ENCODE measurements at regions not wholly inside any gene's neighbourhood (a gene's known extent, or its start where the extent isn't known, plus 50 kb on each side); places are given as distances from the start of the nearest gene placed in this dataset.
"Not testable (repeated sequence)": the region's sequence is repeated elsewhere in the genome, so short reads cannot be mapped to it uniquely, and the experiment has no call there.

DNA sequence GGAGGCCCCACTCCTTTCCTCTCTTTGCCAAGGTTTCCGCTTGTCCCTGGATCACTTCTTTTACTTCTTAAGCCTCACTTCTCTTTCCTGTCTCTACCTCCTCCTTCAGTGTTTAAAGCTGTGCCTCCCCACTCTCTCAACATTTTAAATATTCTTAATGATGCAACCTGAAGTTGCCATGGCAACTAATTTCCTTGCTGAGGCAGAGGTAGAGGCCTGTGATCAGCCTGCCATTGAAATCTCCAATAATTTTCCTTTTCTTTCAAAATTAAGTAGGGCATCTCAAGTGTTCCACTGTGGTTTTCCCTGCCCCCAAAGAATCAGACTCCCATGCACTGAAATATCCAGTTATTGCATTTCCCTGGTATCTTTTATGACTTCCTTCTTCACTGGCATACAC is 108.6 kb upstream of the VRK1 start:
- peak; percentile 38 for DNase-seq

GRCh38 chr14:96690713-96691383 is 106.3 kb upstream of the VRK1 start:
- DNase-seq, result no peak

DNA sequence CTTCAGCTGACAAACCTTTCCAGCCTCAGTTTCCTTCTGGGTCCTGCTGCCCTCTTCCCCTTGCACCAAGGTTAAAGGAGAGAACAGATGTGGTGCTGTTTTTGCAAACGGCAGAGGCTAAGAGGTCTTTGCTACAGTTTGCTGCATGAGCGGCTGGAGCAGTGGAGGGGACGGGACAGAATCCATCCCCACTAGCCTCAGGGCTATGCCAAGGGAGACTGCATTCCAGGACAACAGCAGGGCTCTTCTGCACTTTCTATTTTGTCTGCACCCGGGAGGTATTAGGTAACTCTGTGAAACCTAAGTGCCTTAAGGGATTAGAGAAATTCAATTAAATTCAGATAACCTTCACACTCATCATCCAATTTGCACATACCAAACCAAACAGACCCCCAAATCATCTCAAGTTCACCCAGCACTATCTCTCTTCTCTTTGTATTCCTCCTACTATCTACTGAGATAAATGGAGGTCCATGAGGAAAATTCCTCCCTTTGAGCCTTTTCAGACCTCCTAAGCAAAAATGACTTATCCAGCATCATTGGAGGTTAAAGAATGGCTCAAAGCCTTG is 103.8 kb upstream of the VRK1 start:
- no peak for DNase-seq

- no peak for DNase-seq
These were observed 103.2 kb upstream of the VRK1 start for GRCh38 chr14:96693987-96694386.

DNA sequence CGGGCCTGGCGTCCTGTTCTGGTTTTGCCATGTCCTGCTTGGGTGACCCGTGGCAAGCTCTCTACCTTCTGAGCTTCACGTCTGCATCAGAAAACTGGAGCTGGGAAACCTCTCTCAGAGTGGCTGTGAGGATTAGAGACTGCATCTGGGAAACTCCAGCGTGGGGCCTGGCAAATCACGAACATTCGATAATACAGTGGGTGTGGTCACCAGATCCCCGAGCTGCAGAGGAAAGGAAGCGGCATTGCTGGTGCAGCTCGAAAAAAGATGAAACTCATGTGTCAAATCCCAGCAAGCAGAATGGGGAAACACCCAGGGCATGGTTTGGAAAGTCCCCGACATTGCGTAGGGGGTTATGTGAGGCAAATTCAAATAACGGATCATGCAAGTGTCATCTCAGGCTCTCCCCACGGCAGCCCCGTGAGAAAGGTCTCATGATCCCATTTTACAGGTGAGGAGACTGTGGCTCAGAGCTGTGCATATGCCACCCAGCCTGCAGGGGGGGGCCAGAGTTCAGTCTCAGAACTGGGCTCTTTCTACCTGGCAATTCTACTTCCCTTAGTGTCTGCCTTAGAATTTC is 98.1 kb upstream of the VRK1 start:
- no peak for DNase-seq

DNA sequence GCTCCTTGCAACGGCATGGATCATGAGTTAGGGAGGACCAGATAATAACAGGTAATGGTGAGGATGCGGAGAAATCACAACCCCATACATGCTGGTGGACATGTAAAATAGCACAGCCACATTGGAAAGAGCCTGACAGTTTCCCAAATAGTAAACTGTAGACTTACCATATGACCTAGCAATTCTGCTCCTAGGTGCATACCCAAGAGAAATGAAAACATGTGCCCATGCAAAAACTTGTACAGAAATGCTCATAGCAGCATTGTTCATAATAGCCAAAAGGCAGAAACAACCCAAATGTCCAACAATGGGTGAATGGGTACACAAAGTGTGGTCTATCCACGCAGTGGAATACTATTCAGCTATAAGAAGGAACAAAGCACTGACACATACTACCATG is 97.5 kb upstream of the VRK1 start:
- no peak for DNase-seq

DNA sequence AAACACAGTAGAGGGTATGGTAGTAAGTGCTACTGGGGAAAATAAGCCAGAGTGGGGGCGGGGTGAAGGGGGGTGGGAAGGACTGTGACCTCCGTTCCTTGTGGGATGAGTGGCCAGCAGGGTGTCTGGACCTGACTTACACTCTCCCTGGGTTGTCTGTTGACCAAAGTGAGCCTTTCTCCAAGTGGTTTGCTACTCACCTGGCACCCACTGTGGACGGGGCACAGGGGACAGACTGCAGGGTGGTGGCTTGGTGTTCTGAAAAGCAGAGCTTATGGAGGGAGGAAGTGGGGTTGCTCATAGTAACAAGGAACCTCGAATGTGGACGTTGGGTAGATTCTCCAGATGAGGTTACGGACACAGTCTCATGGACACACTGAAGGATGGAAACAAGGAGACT is 94.4 kb upstream of the VRK1 start:
- no peak for DNase-seq

GRCh38 chr14:96705422-96706092 is 91.6 kb upstream of the VRK1 start:
- DNase-seq, result no peak

GRCh38 chr14:96706893-96707292 is 90.3 kb upstream of the VRK1 start:
- DNase-seq, result no peak

- DNase-seq, result no peak
These were observed 87.0 kb upstream of the VRK1 start for GRCh38 chr14:96710060-96710666.

DNA sequence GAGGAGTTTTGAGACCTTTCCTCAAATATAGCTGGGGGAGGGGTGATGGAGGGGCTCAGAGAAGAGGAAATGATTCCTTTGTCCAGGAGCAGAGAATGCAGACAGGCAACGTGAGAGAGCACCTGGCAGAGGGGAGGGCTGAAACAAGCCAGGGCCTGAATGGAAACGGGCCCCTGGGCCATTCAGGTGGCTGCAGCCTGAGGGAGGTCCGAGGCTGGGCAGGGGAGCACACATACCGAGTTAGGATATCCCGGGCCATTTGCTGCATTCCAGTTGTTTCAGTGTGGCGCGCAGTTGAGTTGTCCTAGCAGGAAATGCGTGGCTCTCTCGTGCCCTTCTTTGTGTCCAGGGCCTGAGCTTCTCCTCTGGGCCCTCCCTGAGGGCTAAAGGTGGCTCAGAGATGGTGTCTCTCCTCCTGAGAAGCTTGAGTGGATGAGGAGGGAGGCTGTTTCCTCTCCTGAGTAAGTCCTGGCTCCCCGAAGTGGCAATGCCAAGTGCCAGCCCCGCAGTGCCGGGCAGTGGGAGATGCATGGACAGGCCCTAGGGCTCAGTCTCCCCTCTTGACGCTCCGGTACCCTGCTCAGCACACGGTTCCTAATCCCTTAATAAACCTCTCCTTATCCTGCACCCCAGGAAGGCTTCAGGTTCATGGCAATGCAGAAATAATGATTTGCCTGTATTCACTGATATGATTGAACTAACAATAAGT is 85.5 kb upstream of the VRK1 start:
- no peak for DNase-seq

DNA sequence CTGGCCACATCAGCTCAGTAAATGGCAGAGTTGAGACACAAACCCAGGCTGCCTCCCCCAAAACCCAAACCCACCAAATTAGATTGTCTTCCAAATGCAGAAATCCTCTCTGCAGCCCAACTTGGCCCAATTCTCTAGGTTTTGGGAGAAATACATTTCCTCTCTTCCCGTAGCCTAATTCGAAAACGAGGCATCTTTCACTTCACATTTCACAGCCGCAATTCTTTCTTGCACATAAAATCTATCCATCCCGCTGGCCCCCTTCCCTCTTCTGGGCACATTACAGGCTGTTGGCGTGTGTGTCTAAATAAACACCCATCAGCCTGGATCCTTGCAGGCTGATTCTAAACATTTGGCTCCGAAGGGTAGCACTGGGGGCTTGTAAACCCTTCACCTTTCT is 83.8 kb upstream of the VRK1 start:
- no peak for DNase-seq

DNA sequence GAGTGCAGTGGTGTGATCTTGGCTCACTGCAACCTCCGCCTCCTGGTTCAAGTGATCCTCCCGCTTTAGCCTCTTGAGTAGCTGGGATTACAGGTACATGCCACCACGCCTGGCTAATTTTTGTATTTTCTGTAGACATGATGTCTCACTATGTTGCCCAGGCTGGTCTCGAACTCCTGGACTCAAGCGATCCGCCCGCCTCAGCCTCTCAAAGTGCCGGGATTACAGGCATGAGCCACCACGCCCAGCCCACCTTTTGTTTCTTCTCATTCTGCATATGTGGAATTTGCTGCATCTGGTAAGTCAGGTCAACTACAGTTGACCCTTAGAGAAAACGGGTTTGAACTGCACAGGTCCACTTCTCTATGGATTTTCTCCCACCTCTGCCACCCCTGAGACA is 82.6 kb upstream of the VRK1 start:
- DNase-seq, result not testable (repeated sequence)

GRCh38 chr14:96717116-96717515 is 80.1 kb upstream of the VRK1 start:
- DNase-seq, result no peak

DNA sequence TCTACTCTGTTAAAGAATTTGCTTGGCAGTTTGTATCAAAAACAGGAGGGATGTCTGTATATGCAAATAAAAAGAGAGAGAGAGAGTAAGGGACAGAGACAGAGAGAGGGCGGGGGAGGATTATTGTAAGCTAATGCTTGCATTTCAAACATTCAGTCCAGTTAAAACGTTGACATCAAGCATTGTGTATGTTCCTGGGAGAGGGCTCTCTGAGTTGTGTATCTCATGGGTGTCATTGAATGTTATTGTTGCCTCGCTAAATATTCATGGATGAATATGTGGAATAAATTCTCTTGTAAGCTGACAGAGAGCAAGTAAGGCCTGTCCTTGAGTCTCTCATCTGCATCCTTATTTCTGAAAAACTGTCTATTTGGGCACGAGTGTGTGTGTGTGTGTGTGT is 78.8 kb upstream of the VRK1 start:
- no peak for DNase-seq

DNA sequence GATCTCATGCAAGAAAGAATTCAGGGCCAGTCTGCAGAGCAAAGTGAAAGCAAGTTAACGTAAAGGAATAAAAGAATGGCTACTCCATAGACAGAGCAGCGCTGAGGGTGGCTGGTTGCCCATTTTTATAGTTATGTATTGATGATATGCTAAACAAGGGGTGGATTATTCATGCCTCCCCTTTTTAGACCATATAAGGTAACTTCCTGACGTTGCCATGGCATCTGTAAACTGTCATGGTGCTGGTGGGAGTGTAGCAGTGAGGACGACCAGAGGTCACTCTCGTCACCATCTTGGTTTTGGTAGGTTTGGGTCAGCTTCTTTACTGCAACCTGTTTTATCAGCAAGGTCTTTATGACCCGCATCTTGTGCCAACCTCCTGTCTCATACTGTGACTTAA is 76.5 kb upstream of the VRK1 start:
- DNase-seq, result peak; percentile 34

- no peak for DNase-seq
These were observed 74.4 kb upstream of the VRK1 start for GRCh38 chr14:96722736-96723135.

DNA sequence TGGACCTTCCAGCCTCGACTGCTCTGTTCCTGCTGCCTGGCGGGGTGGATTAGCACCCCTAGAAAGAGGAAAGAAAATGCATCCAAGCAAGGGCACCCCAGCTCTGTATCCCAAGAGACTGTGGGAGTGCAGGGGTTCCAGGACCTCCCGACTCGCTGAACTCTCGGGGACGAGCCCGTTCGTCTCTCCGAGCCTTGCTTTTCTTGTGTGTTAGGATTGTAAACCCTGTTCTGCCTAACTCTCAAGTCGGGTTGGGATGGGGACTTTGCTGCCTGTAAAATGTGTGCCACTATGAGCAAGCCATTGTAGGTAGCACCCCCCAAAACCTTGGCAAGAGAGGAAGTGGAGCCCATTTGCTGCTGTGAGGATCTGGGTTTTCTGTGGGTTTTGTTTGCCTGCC is 73.2 kb upstream of the VRK1 start:
- DNase-seq, result no peak

DNA sequence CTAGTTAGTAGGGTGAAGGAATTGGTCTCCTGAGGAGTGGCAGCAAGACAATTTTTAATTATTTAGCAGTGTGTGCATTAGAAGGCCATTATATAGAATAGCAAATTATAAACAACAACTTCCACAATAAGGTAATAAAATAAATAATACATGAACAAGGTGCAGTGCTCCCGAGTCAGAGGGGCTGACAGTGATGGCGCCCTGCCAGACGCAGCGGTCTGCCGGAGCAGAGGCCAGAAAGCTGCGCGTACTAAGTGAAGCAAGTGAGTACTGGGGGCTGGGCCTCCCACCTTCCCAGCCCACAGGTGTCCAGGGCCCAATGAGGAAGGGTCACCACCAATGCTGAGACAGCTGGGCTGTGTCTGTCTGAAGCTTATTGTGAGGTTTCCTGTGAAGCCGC is 72.0 kb upstream of the VRK1 start:
- no peak for DNase-seq

DNA sequence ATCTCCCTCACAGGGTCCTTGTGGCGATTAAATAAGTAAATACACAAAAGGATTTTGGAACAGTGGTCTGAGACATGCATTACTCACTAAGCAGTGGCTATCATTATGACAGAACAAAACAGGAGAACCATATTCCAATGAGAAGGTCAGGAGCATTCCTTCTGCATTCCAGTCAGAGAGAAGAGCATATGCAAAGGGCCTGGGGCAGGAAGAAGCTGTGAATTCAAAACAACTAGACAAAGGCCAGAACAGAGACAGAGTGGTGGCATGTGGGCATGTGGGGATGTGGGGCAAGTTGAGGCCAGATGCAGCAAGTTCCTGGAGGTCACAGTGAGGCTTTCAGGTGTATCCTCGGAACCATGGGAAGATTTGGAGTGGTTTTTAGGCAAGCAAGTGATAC is 70.1 kb upstream of the VRK1 start:
- no peak for DNase-seq

DNA sequence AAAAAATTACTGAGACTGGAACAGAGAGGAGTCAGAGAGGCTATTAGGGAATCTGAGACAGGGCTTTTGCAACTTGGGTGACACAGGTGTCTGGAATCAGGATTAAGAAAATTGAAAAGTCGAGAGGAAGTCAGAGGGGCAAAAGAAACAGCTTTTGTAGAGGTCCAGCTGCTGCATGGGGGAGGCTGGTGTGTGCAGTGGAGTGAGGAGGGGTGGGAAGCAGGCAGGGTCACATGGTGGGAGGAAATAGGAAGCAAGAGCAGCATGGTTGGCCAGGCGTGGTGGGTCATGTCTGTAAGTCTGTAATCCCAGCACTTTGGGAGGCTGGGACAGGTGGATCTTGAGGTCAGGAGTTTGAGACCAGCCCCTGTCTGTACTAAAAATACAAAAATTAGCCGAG is 69.7 kb upstream of the VRK1 start:
- DNase-seq, result no peak

GRCh38 chr14:96727980-96728717 is 69.0 kb upstream of the VRK1 start:
- no peak for DNase-seq

DNA sequence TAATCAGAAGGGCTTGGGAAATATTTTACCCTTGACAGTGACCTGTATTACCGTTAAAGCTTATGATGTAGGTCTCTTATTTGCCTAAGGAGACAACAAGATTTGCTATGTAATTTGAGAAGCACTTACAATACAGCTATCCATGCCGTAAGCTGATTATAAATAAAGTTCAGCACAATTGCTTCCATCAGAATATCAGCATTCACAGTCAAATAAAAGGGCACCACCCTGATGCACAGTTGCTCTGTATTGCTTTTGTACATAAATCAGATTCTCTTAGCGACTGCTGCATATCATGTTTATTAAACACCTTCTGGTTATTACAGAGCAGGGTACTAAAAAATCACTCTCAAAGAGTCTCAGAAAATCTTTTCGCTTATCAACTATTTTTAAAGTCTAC is 67.3 kb upstream of the VRK1 start:
- no peak for DNase-seq
